HepG2 (cell line): ENCODE measurements at regions not wholly inside any gene's neighbourhood (a gene's known extent, or its start where the extent isn't known, plus 50 kb on each side); places are given as distances from the start of the nearest gene placed in this dataset.

Source experiments
- ATF3 ChIP-seq: sonication (generic); formaldehyde crosslinking; IDR thresholded peaks from 2 replicates; pipeline ENCODE4 v1.4.0; 2020; ENCODE audit warnings: missing genetic modification reagents
- CBX2 ChIP-seq, 2 experiments: fragments of 200-600 bp in 1 of 2; sonication (generic); formaldehyde crosslinking in 1 of 2; IDR thresholded peaks; 2 replicates each; pipeline versions ENCODE4 v1.7.0 to v1.8.1; 2018 to 2022; ENCODE audit warnings: low read depth in 2 of 2, low read length in 1 of 2, mild to moderate bottlenecking in 1 of 2, missing genetic modification reagents in 1 of 2
- CCDC6 ChIP-seq: sonication (generic); formaldehyde crosslinking; IDR thresholded peaks from 2 replicates; pipeline ENCODE4 v1.8.1; 2022; ENCODE audit warnings: mild to moderate bottlenecking, missing genetic modification reagents, moderate library complexity
- CTCF ChIP-seq: sonication (generic); formaldehyde crosslinking; IDR thresholded peaks from 2 replicates; pipeline ENCODE4 v1.5.0; 2020; ENCODE audit warnings: mild to moderate bottlenecking, missing genetic modification reagents, moderate library complexity
- FOXJ3 ChIP-seq: sonication (generic); formaldehyde crosslinking; IDR thresholded peaks from 2 replicates; pipeline ENCODE4 v1.4.0; 2020; ENCODE audit warnings: missing genetic modification reagents, mild to moderate bottlenecking, borderline replicate concordance
- POLR2A ChIP-seq, 2 experiments: IDR thresholded peaks; 2 replicates each; pipeline ENCODE4 v1.6.1; 2011; ENCODE audit warnings: low read depth in 2 of 2, low read length in 2 of 2, mild to moderate bottlenecking in 1 of 2, moderate library complexity in 1 of 2; ENCODE audit not compliant: insufficient read depth in 1 of 2
- ZBTB10 ChIP-seq: sonication (generic); formaldehyde crosslinking; IDR thresholded peaks from 2 replicates; pipeline ENCODE4 v1.4.0; 2020; ENCODE audit warnings: missing genetic modification reagents, borderline replicate concordance
- ZBTB40 ChIP-seq, 2 experiments: fragments of 450-650 bp in 1 of 2; sonication (generic) in 1 of 2; formaldehyde crosslinking in 1 of 2; IDR thresholded peaks; 2 replicates each; pipeline versions ENCODE4 v1.6.1 to v1.8.0; 2016 to 2022; ENCODE audit warnings: antibody characterized with exemption in 1 of 2, mild to moderate bottlenecking in 1 of 2, missing genetic modification reagents in 1 of 2
- ZBTB43 ChIP-seq: sonication (generic); formaldehyde crosslinking; conservative IDR thresholded peaks from 2 replicates; pipeline ENCODE4 v1.4.0; 2020; ENCODE audit warnings: missing genetic modification reagents
- ZFX ChIP-seq: sonication (generic); formaldehyde crosslinking; IDR thresholded peaks from 2 replicates; pipeline ENCODE4 v1.4.0; 2020; ENCODE audit warnings: mild to moderate bottlenecking, low read depth, missing genetic modification reagents, moderate library complexity
- ZNF224 ChIP-seq: sonication (generic); formaldehyde crosslinking; IDR thresholded peaks from 2 replicates; pipeline ENCODE4 v1.5.0; 2020; ENCODE audit warnings: mild to moderate bottlenecking, missing genetic modification reagents
- ZNF704 ChIP-seq: sonication (generic); formaldehyde crosslinking; IDR thresholded peaks from 2 replicates; pipeline ENCODE4 v1.8.1; 2023; ENCODE audit warnings: mild to moderate bottlenecking, inconsistent platforms, moderate library complexity, missing genetic modification reagents, borderline replicate concordance
- ZSCAN21 ChIP-seq: sonication (generic); formaldehyde crosslinking; IDR thresholded peaks from 2 replicates; pipeline ENCODE4 v1.8.0; 2022; ENCODE audit warnings: mild to moderate bottlenecking, missing genetic modification reagents, moderate library complexity, borderline replicate concordance

- no peak for TF ChIP-seq CBX2 (IDR thresholded peaks at IDR 0.05; ENCODE audit: low read depth, low read length)
- TF ChIP-seq CBX2 (CRISPR knock-in tag; IDR thresholded peaks at IDR 0.05; ENCODE audit: low read depth): no peak
- no peak for TF ChIP-seq ZBTB10 (CRISPR knock-in tag)
- no peak for TF ChIP-seq ZBTB43 (CRISPR knock-in tag)
- TF ChIP-seq ZBTB40 (IDR thresholded peaks at IDR 0.05): no peak
- no peak for TF ChIP-seq ZBTB40 (CRISPR knock-in tag; IDR thresholded peaks at IDR 0.05)
- no peak for TF ChIP-seq ATF3 (CRISPR knock-in tag)
- no peak for TF ChIP-seq ZSCAN21
- TF ChIP-seq ZNF704: no peak
- no peak for TF ChIP-seq CTCF
- TF ChIP-seq ZFX (CRISPR knock-in tag): no peak
- TF ChIP-seq POLR2A (IDR thresholded peaks at IDR 0.05; ENCODE audit: insufficient read depth in 1 of 2, low read depth in 2 of 2, low read length in 2 of 2): no peak
- no peak for TF ChIP-seq FOXJ3 (CRISPR knock-in tag)
- no peak for TF ChIP-seq ZNF224 (CRISPR knock-in tag)
- no peak for TF ChIP-seq CCDC6
Measured at GRCh38 chr18:67608191-67608590, 91.7 kb upstream of the DSEL start.
